Trophoblast cell (in vitro differentiated cells and primary cell): ENCODE measurements at regions not wholly inside any gene's neighbourhood (a gene's known extent, or its start where the extent isn't known, plus 50 kb on each side); places are given as distances from the start of the nearest gene placed in this dataset.

ENCODE experiments used
- DNase-seq, 2 donors: peaks; one replicate each; pipeline ENCODE4 v3.0.0-alpha.2; 2016
- H2AFZ ChIP-seq: 2 replicates; pipeline ENCODE4 v1.6.1; 2013; ENCODE audit warnings: low read length, moderate library complexity, mild to moderate bottlenecking; ENCODE audit not compliant: insufficient read depth, poor library complexity
- H2AK5ac ChIP-seq: 2 replicates; pipeline ENCODE4 v1.6.1; 2013; ENCODE audit warnings: mild to moderate bottlenecking, low read length
- H2BK120ac ChIP-seq: 2 replicates; pipeline ENCODE4 v1.6.1; 2013; ENCODE audit warnings: low read length, mild to moderate bottlenecking, moderate library complexity; ENCODE audit not compliant: insufficient read depth, poor library complexity
- H2BK12ac ChIP-seq: 2 replicates; pipeline ENCODE4 v1.6.1; 2013; ENCODE audit warnings: mild to moderate bottlenecking, low read length, moderate library complexity
- H2BK5ac ChIP-seq: 2 replicates; pipeline ENCODE4 v1.6.1; 2013; ENCODE audit warnings: low read length, low read depth, moderate library complexity, mild to moderate bottlenecking; ENCODE audit not compliant: poor library complexity
- H3K14ac ChIP-seq: 2 replicates; pipeline ENCODE4 v1.6.1; 2013; ENCODE audit warnings: mild to moderate bottlenecking, low read length
- H3K18ac ChIP-seq: 2 replicates; pipeline ENCODE4 v1.6.1; 2013; ENCODE audit warnings: mild to moderate bottlenecking, low read length
- H3K23ac ChIP-seq: 2 replicates; pipeline ENCODE4 v1.6.1; 2013; ENCODE audit warnings: low read length
- H3K27ac ChIP-seq: 2 replicates; pipeline ENCODE4 v1.5.1; 2013; ENCODE audit warnings: low read depth, mild to moderate bottlenecking, inconsistent platforms, low read length, moderate library complexity
- H3K27me3 ChIP-seq: 2 replicates; pipeline ENCODE4 v1.6.1; 2013; ENCODE audit warnings: inconsistent platforms, mild to moderate bottlenecking, low read length, moderate library complexity; ENCODE audit not compliant: insufficient read depth
- H3K36me3 ChIP-seq, 2 experiments: 1 replicate in 1 of 2; 2 replicates in 1 of 2; pipeline ENCODE4 v1.6.1; 2013; ENCODE audit warnings: low read length in 2 of 2, mild to moderate bottlenecking in 2 of 2, moderate library complexity in 1 of 2; ENCODE audit not compliant: insufficient read depth in 2 of 2, control insufficient read depth in 1 of 2
- H3K4ac ChIP-seq: 2 replicates; pipeline ENCODE4 v1.6.1; 2013; ENCODE audit warnings: low read depth, mild to moderate bottlenecking, low read length, moderate library complexity
- H3K4me1 ChIP-seq, 2 experiments: 1 replicate in 1 of 2; 2 replicates in 1 of 2; pipeline ENCODE4 v1.6.1; 2013; ENCODE audit warnings: low read length in 2 of 2, mild to moderate bottlenecking in 2 of 2, moderate library complexity in 1 of 2; ENCODE audit not compliant: insufficient read depth in 2 of 2, control insufficient read depth in 1 of 2
- H3K4me2 ChIP-seq: 2 replicates; pipeline ENCODE4 v1.6.1; 2013; ENCODE audit warnings: inconsistent platforms, mild to moderate bottlenecking, low read length, moderate library complexity
- H3K4me3 ChIP-seq: 2 replicates; pipeline ENCODE4 v1.5.1; 2013; ENCODE audit warnings: mild to moderate bottlenecking, low read depth, low read length, inconsistent platforms
- H3K79me1 ChIP-seq: one replicate; pipeline ENCODE4 v1.6.1; 2013; ENCODE audit warnings: low read length
- H3K79me2 ChIP-seq: 2 replicates; pipeline ENCODE4 v1.6.1; 2013; ENCODE audit warnings: low read length, mild to moderate bottlenecking; ENCODE audit not compliant: control insufficient read depth, insufficient read depth, poor library complexity
- H3K9ac ChIP-seq: 2 replicates; pipeline ENCODE4 v1.6.1; 2013; ENCODE audit warnings: mild to moderate bottlenecking, low read length
- H3K9me3 ChIP-seq: 2 replicates; pipeline ENCODE4 v1.6.1; 2013; ENCODE audit warnings: low read depth, mild to moderate bottlenecking, control low read depth, inconsistent platforms, low read length; ENCODE audit not compliant: insufficient read depth
- H4K12ac ChIP-seq: 2 replicates; pipeline ENCODE4 v1.6.1; 2013; ENCODE audit warnings: low read depth, mild to moderate bottlenecking, low read length, moderate library complexity
- H4K8ac ChIP-seq: 2 replicates; pipeline ENCODE4 v1.6.1; 2013; ENCODE audit warnings: low read depth, mild to moderate bottlenecking, low read length, moderate library complexity
- H4K91ac ChIP-seq: one replicate; pipeline ENCODE4 v1.6.1; 2013; ENCODE audit warnings: low read depth, mild to moderate bottlenecking, low read length, moderate library complexity
- WGBS: extraction: QIAGEN DNeasy Blood & Tissue Kit; methylation state at CpG from one replicate; pipeline ENCODE4 v1.1.7; 2013; ENCODE audit warnings: missing lambda C conversion rate; ENCODE audit not compliant: insufficient read length, insufficient coverage; ENCODE audit errors: extremely low coverage; 5-methylcytosine and 5-hydroxymethylcytosine counted together

DNA sequence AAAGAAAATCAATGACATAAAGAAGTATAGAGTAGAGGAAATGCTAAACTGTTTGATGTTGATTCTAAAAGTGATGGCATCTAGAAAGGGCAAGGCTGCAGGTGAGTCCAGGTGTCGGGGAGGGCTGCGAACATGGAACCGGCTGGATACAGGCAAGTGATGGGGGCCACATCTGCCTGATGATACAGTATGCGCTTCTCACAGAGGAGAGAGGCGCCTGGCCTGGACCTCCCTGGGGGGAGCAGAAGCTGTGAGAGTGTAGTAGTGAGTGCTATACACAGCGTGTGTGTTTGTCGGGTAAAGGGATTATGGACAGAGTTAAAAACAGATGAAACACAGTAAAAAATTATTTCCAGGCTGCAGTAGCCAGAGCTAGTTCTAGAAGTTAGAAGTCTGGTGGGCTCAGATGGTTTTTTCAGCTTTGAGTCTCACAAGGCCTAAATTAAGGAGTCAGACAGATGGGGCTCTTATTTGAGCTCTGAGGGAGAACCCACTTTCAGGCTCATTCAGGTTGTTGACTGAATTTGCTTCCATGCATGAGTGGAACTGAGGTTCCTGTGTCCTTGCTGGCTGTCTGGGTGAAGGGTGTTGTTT, 195.8 kb upstream of the ARG1 start:
- Histone ChIP-seq H3K23ac (no peak overlapping the region), H3K27me3 (no peaks in the 10 kb centered on the region), H2BK5ac (no peak overlapping the region), H3K9ac (no peak overlapping the region), H3K4me1 (peaks cover 3 to 4% of the 10 kb centered on the region in 2 experiments), H3K4me3 (no peak overlapping the region), H3K14ac (no peak overlapping the region), H3K9me3 (no peaks in the 10 kb centered on the region), H4K8ac (no peak overlapping the region), H3K36me3 (no peaks in the 10 kb centered on the region), H3K79me2 (no peaks in the 10 kb centered on the region), H3K79me1 (no peaks in the 10 kb centered on the region), H3K4ac (no peak overlapping the region), H2AK5ac (no peak overlapping the region), H3K18ac (no peak overlapping the region), H2BK120ac (no peak overlapping the region), H2AFZ (no peak overlapping the region), H2BK12ac (no peak overlapping the region), H3K27ac (no peak overlapping the region), H4K91ac (no peak overlapping the region), H4K12ac (no peak overlapping the region), H3K4me2 (no peak overlapping the region)
- no peak for DNase-seq
- no CpG with 5 or more reads among the region's 7 CpGs for WGBS

DNA sequence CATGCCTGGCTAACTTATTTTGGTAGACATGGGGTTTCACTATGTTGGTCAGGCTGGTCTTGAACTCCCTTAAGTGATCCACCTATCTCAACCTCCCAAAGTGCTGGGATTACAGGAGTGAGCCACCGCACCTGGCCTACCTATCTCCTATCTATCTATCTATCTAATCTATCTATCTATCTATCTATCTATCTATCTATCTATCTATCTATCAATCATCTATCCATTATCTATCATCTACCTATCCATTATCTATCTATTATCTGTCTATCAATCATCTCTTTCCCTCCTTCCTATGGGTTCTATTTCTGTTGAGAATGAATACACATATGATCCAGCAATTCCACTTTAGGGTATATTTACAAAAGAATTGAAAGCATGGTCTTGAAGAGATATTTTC, 194.2 kb upstream of the ARG1 start:
- Histone ChIP-seq H2BK120ac (no peak overlapping the region), H2BK5ac (no peak overlapping the region), H3K4me1 (no peaks in the 10 kb centered on the region), H3K14ac (no peak overlapping the region), H3K9ac (no peak overlapping the region), H3K4me2 (no peak overlapping the region), H3K23ac (no peak overlapping the region), H3K4ac (no peak overlapping the region), H3K79me2 (no peaks in the 10 kb centered on the region), H3K27ac (no peak overlapping the region), H3K27me3 (no peaks in the 10 kb centered on the region), H2BK12ac (no peak overlapping the region), H2AFZ (no peak overlapping the region), H4K91ac (no peak overlapping the region), H4K12ac (no peak overlapping the region), H3K4me3 (no peak overlapping the region), H3K79me1 (no peaks in the 10 kb centered on the region), H3K36me3 (no peaks in the 10 kb centered on the region), H3K9me3 (no peaks in the 10 kb centered on the region), H3K18ac (no peak overlapping the region), H2AK5ac (no peak overlapping the region), H4K8ac (no peak overlapping the region)
- no peak for DNase-seq
- WGBS, result no CpG with 5 or more reads among the region's 1 CpG

DNA sequence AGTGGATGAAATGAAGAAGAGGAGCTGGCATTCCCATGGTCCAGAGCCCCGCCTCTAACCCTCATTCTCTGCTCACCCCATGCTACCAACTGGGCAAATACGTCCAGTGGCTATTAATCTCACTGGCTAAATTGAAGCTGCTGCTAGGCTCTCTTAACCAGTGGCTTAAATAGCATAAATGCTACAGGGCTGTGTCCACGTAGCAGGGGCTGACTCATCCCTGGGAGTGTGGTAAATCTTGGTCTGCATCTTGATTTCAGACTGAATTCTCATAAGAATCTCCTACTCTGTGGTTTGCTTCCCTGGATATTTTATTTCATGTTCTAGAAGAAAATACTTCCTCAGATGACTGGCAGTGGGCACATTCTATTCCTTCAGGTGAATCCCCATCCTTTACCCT, 193.1 kb upstream of the ARG1 start:
- no peak overlapping the region for H4K12ac ChIP-seq
- no peak overlapping the region for H3K18ac ChIP-seq
- H4K91ac ChIP-seq, result no peak overlapping the region
- no peaks in the 10 kb centered on the region for H3K79me2 ChIP-seq
- no peak overlapping the region for H2AK5ac ChIP-seq
- H2BK12ac ChIP-seq, result no peak overlapping the region
- H3K9ac ChIP-seq, result no peak overlapping the region
- H3K9me3 ChIP-seq, result no peaks in the 10 kb centered on the region
- no peak overlapping the region for H4K8ac ChIP-seq
- no peak overlapping the region for H3K23ac ChIP-seq
- H3K27ac ChIP-seq, result no peak overlapping the region
- no peaks in the 10 kb centered on the region for H3K4me1 ChIP-seq
- WGBS, result no CpG with 5 or more reads among the region's 3 CpGs
- no peak overlapping the region for H2BK120ac ChIP-seq
- H2BK5ac ChIP-seq, result no peak overlapping the region
- no peak overlapping the region for H3K4ac ChIP-seq
- H3K27me3 ChIP-seq, result no peaks in the 10 kb centered on the region
- no peak overlapping the region for H2AFZ ChIP-seq
- peak; percentile 30 to 57 for DNase-seq
- no peak overlapping the region for H3K4me2 ChIP-seq
- H3K36me3 ChIP-seq, result no peaks in the 10 kb centered on the region
- H3K14ac ChIP-seq, result no peak overlapping the region
- no peak overlapping the region for H3K4me3 ChIP-seq
- H3K79me1 ChIP-seq, result no peaks in the 10 kb centered on the region

DNA sequence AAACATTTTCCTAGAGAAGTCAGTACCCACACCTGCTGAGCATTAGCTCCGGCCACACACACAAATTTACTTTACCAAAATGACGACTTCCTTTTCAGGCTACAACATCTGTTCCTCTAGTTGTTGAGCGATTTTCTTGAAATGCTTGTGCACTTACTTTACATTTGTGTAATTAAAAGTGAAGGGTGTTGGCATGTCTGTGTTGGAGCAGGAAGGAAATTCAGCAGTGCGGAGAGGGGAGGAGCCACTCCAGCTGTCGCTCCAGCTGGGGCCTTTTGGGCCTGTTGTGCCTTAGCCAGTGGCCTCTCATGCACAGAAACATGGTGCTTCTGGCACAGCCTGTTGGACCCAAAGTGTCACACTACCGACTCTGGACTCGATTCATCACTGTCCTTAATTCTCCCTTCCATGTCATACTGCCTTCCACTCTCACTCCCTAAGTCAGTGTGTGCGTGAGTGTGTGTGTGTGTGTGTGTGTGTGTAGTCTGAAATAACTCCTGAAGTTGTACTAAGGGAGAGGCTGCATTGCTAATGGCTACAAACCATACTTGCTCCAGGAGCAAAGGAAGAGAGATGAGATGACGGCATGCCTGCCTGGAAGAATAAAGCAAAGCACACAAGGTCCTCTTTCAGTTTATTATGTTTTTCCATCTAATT, 191.8 kb upstream of the ARG1 start:
- DNase-seq, result no peak
- no peak overlapping the region for H3K9ac ChIP-seq
- H3K23ac ChIP-seq, result no peak overlapping the region
- no peak overlapping the region for H3K4me2 ChIP-seq
- no peaks in the 10 kb centered on the region for H3K79me1 ChIP-seq
- no peak overlapping the region for H4K12ac ChIP-seq
- H2BK12ac ChIP-seq, result no peak overlapping the region
- H2BK120ac ChIP-seq, result no peak overlapping the region
- no peaks in the 10 kb centered on the region for H3K9me3 ChIP-seq
- no peak overlapping the region for H2BK5ac ChIP-seq
- no peak overlapping the region for H3K4ac ChIP-seq
- no peak overlapping the region for H3K4me3 ChIP-seq
- H3K79me2 ChIP-seq, result no peaks in the 10 kb centered on the region
- WGBS, result no CpG with 5 or more reads among the region's 9 CpGs
- no peak overlapping the region for H3K18ac ChIP-seq
- no peaks in the 10 kb centered on the region for H3K36me3 ChIP-seq
- no peak overlapping the region for H4K8ac ChIP-seq
- no peak overlapping the region for H2AK5ac ChIP-seq
- H2AFZ ChIP-seq, result no peak overlapping the region
- no peak overlapping the region for H3K14ac ChIP-seq
- no peaks in the 10 kb centered on the region for H3K27me3 ChIP-seq
- no peak overlapping the region for H3K27ac ChIP-seq
- H3K4me1 ChIP-seq, result no peaks in the 10 kb centered on the region
- no peak overlapping the region for H4K91ac ChIP-seq
